ENCODE measurements at regions not wholly inside any gene's neighbourhood (a gene's known extent, or its start where the extent isn't known, plus 50 kb on each side); places are given as distances from the start of the nearest gene placed in this dataset.

DNA sequence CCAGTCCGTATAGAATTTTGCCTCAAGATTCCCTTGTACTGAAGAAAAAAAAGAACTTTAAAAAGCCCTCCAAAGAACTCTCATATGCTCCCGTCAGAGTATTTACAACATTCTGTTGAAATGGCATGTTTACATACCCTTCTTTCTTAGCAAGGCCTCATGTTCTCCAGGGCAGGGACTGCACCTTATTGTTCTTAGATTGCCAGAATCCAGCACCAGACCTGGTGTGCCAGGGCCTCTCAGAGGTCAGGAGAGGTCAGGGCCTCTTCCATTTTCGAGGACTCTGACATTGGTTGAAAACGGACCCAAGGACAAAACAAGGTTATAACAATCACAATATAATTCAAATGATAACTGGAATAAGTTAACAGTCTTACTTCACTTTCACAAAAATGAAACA is 78.2 kb downstream of the TNP1 start (continued):
- TF ChIP-seq REST (IDR thresholded peaks at IDR 0.05; ENCODE audit: unreplicated experiment) (no peak), EZH2phosphoT487 (IDR thresholded peaks at IDR 0.05; ENCODE audit: unreplicated experiment) (no peak), NANOG (IDR thresholded peaks at IDR 0.05; ENCODE audit: borderline replicate concordance) (no peak), CTCF (conservative IDR thresholded peaks at IDR 0.05; ENCODE audit: low read depth in 2 of 2) (no peak), CREB1 (CRISPR knock-in tag; IDR thresholded peaks at IDR 0.05; ENCODE audit: low read depth) (no peak)

DNA sequence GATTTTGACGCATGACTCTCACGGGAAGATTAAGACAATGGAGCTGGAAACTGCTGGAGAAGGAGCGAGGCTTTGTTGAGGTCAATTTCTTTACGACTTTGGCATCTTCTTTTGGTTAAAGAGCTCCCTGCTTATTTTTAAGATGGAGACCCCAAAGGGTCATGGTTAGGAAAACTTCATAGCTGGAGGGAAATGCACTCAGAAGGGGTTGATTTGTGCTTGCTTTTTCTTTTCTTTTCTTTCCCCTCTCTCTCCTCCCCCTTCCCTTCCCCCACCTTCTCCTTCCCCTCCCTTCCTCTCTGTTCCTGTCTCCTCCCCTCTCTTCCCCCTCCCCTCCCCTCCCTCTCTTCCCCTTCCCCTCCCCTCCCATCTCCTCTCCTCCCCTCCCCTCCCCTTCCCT is 79.0 kb downstream of the TNP1 start:
- Histone ChIP-seq H3K4me2 (no peak overlapping the region), H3K36me3 (ENCODE audit: insufficient read depth) (no peaks in the 10 kb centered on the region), H3K27me3 (ENCODE audit: insufficient read depth) (no peaks in the 10 kb centered on the region), H3F3A (replicated peaks; ENCODE audit: low read depth) (no peaks in the 10 kb centered on the region), H3K4me1 (ENCODE audit: insufficient read depth) (peaks cover 8% of the 10 kb centered on the region), H4K20me1 (replicated peaks; ENCODE audit: insufficient read depth) (no peaks in the 10 kb centered on the region), H3K4me3 (no peak overlapping the region), H3K9me2 (ENCODE audit: insufficient read depth) (peaks cover 6% of the 10 kb centered on the region; the same call in 1 of the 2 replicates), H3K79me2 (replicated peaks; ENCODE audit: insufficient read depth) (no peaks in the 10 kb centered on the region), H2AFZ (no peak overlapping the region), H3K27ac (ENCODE audit: low read depth) (no peak overlapping the region)
- Mint-ChIP-seq H3K9me3 (no peaks in the 10 kb centered on the region), H3K27ac (no peak overlapping the region), H3K4me1 (peaks cover 12% of the 10 kb centered on the region; the same call in 2 of the 3 replicates), H3K27me3 (ENCODE audit: insufficient read depth, low read depth, poor library complexity) (peaks cover 5% of the 10 kb centered on the region), H3K36me3 (ENCODE audit: low read depth) (no peaks in the 10 kb centered on the region), H3K4me3 (no peak overlapping the region)
- DNase-seq (ENCODE audit: low spot score) (no peak), ATAC-seq (no peak)
- TF ChIP-seq CREB1 (CRISPR knock-in tag; IDR thresholded peaks at IDR 0.05; ENCODE audit: low read depth): no peak

- no peaks in the 10 kb centered on the region for H3K36me3 ChIP-seq (ENCODE audit: insufficient read depth)
- no peak overlapping the region for H3K4me3 ChIP-seq
- no peaks in the 10 kb centered on the region for H4K20me1 ChIP-seq (replicated peaks; ENCODE audit: insufficient read depth)
- ATAC-seq (peak; percentile 100), DNase-seq (ENCODE audit: low spot score) (peak; percentile 96)
- no peak overlapping the region for H3K27ac ChIP-seq (ENCODE audit: low read depth)
- no peaks in the 10 kb centered on the region for H3K27me3 ChIP-seq (ENCODE audit: insufficient read depth)
- no peaks in the 10 kb centered on the region for H3F3A ChIP-seq (replicated peaks; ENCODE audit: low read depth)
- H3K79me2 ChIP-seq (replicated peaks; ENCODE audit: insufficient read depth): no peaks in the 10 kb centered on the region
- no peak overlapping the region for H3K4me3 Mint-ChIP-seq
- H3K4me1 ChIP-seq (ENCODE audit: insufficient read depth): peaks cover 8% of the 10 kb centered on the region
- H3K27ac Mint-ChIP-seq: 0 out of 2 replicates have a peak overlapping the region, but pooled peaks have one; percentile 29
- H3K36me3 Mint-ChIP-seq (ENCODE audit: low read depth): no peaks in the 10 kb centered on the region
- no peak overlapping the region for H3K4me2 ChIP-seq
- H3K9me3 Mint-ChIP-seq: 0 out of 3 replicates have a peak, but pooled peaks cover 2% of the 10 kb centered on the region
- peaks cover 6% of the 10 kb centered on the region; the same call in 1 of the 2 replicates for H3K9me2 ChIP-seq (ENCODE audit: insufficient read depth)
- H2AFZ ChIP-seq: no peak overlapping the region
- H3K27me3 Mint-ChIP-seq (ENCODE audit: insufficient read depth, low read depth, poor library complexity): peaks cover 8% of the 10 kb centered on the region
- H3K4me1 Mint-ChIP-seq: peaks cover 13% of the 10 kb centered on the region; the same call in 2 of the 3 replicates
- TF ChIP-seq, protein P1, sequence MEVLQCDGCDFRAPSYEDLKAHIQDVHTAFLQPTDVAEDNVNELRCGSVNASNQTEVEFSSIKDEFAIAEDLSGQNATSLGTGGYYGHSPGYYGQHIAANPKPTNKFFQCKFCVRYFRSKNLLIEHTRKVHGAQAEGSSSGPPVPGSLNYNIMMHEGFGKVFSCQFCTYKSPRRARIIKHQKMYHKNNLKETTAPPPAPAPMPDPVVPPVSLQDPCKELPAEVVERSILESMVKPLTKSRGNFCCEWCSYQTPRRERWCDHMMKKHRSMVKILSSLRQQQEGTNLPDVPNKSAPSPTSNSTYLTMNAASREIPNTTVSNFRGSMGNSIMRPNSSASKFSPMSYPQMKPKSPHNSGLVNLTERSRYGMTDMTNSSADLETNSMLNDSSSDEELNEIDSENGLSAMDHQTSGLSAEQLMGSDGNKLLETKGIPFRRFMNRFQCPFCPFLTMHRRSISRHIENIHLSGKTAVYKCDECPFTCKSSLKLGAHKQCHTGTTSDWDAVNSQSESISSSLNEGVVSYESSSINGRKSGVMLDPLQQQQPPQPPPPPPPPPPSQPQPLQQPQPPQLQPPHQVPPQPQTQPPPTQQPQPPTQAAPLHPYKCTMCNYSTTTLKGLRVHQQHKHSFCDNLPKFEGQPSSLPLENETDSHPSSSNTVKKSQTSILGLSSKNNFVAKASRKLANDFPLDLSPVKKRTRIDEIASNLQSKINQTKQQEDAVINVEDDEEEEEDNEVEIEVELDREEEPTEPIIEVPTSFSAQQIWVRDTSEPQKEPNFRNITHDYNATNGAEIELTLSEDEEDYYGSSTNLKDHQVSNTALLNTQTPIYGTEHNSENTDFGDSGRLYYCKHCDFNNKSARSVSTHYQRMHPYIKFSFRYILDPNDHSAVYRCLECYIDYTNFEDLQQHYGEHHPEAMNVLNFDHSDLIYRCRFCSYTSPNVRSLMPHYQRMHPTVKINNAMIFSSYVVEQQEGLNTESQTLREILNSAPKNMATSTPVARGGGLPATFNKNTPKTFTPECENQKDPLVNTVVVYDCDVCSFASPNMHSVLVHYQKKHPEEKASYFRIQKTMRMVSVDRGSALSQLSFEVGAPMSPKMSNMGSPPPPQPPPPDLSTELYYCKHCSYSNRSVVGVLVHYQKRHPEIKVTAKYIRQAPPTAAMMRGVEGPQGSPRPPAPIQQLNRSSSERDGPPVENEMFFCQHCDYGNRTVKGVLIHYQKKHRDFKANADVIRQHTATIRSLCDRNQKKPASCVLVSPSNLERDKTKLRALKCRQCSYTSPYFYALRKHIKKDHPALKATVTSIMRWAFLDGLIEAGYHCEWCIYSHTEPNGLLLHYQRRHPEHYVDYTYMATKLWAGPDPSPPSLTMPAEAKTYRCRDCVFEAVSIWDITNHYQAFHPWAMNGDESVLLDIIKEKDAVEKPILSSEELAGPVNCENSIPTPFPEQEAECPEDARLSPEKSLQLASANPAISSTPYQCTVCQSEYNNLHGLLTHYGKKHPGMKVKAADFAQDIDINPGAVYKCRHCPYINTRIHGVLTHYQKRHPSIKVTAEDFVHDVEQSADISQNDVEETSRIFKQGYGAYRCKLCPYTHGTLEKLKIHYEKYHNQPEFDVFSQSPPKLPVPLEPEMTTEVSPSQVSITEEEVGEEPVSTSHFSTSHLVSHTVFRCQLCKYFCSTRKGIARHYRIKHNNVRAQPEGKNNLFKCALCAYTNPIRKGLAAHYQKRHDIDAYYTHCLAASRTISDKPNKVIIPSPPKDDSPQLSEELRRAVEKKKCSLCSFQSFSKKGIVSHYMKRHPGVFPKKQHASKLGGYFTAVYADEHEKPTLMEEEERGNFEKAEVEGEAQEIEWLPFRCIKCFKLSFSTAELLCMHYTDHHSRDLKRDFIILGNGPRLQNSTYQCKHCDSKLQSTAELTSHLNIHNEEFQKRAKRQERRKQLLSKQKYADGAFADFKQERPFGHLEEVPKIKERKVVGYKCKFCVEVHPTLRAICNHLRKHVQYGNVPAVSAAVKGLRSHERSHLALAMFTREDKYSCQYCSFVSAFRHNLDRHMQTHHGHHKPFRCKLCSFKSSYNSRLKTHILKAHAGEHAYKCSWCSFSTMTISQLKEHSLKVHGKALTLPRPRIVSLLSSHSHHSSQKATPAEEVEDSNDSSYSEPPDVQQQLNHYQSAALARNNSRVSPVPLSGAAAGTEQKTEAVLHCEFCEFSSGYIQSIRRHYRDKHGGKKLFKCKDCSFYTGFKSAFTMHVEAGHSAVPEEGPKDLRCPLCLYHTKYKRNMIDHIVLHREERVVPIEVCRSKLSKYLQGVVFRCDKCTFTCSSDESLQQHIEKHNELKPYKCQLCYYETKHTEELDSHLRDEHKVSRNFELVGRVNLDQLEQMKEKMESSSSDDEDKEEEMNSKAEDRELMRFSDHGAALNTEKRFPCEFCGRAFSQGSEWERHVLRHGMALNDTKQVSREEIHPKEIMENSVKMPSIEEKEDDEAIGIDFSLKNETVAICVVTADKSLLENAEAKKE (CRISPR knock-in tag; IDR thresholded peaks at IDR 0.05): peak; percentile 87
These were observed 82.1 kb downstream of the TNP1 start for GRCh38 chr2:216777637-216778273.

Measured in GM23338 (cell line).